Upper lobe of left lung (tissue), 6 donors: ENCODE measurements at regions not wholly inside any gene's neighbourhood (a gene's known extent, or its start where the extent isn't known, plus 50 kb on each side); places are given as distances from the start of the nearest gene placed in this dataset.
"Not testable (repeated sequence)": the region's sequence is repeated elsewhere in the genome, so short reads cannot be mapped to it uniquely, and the experiment has no call there.

Source experiments
- ATAC-seq, 2 donors: fragments of 200-7000 bp; cut with Tn5 transposase; one replicate each; pipeline ENCODE4 v1.9.1; 2022; ENCODE audit warnings: mild to moderate bottlenecking in 2 of 2, moderate library complexity in 2 of 2; ENCODE audit not compliant: low FRiP score in 2 of 2
- DNase-seq, 2 donors: peaks; one replicate each; pipeline ENCODE4 v3.0.0-alpha.2; 2019 to 2020
- H3K27ac ChIP-seq, 4 donors: fragments of 200-600 bp; sonication (generic); one replicate each; pipeline ENCODE4 v1.5.1; 2016 to 2019
- H3K27me3 ChIP-seq, 4 donors: fragments of 200-600 bp; sonication (generic); one replicate each; pipeline ENCODE4 v1.5.1; 2017 to 2019
- H3K36me3 ChIP-seq, 4 donors: fragments of 200-600 bp; sonication (generic); one replicate each; pipeline ENCODE4 v1.5.1; 2016 to 2019
- H3K4me1 ChIP-seq, 4 donors: fragments of 200-600 bp; sonication (generic); one replicate each; pipeline ENCODE4 v1.5.1; 2018 to 2019
- H3K4me3 ChIP-seq, 4 donors: fragments of 200-600 bp; sonication (generic); one replicate each; pipeline ENCODE4 v1.5.1; 2017 to 2019; ENCODE audit warnings: mild to moderate bottlenecking in 2 of 4, moderate library complexity in 1 of 4
- H3K9me3 ChIP-seq, 4 donors: fragments of 200-600 bp; sonication (generic); one replicate each; pipeline ENCODE4 v1.5.1; 2018 to 2019
- EP300 ChIP-seq, 4 donors: sonication (generic); formaldehyde crosslinking; IDR thresholded peaks; one replicate each; pipeline ENCODE4 v1.5.1; 2017; ENCODE audit warnings: antibody characterized with exemption in 4 of 4, control low read depth in 2 of 4
- POLR2A ChIP-seq, 4 donors: fragments of 450-650 bp; IDR thresholded peaks; one replicate each; pipeline ENCODE4 v1.5.1; 2016 to 2017; ENCODE audit warnings: antibody characterized with exemption in 4 of 4, mild to moderate bottlenecking in 2 of 4
- POLR2AphosphoS5 ChIP-seq, 2 donors: sonication (generic); formaldehyde crosslinking; IDR thresholded peaks; one replicate each; pipeline ENCODE4 v1.5.1; 2017; ENCODE audit warnings: antibody characterized with exemption in 2 of 2
- WGBS, 2 donors: methylation state at CpG; one replicate each; pipeline ENCODE4 v1.1.5; 2017 to 2018; 5-methylcytosine and 5-hydroxymethylcytosine counted together
- TF ChIP-seq, protein P1 (sequence below), 6 experiments: fragments of 450-650 bp in 4 of 6; fragments of 200-600 bp in 2 of 6; sonication (generic) in 2 of 6; IDR thresholded peaks; one replicate each; pipeline ENCODE4 v1.5.1; 2016 to 2019; ENCODE audit warnings: antibody characterized with exemption in 6 of 6
- donor health status: DM: no; HTN: no; CAD: no; lungs with moderate emphysema.
- donor health status: DM: no; HTN: yes; CAD: no; lungs with severe emphysema.

DNA sequence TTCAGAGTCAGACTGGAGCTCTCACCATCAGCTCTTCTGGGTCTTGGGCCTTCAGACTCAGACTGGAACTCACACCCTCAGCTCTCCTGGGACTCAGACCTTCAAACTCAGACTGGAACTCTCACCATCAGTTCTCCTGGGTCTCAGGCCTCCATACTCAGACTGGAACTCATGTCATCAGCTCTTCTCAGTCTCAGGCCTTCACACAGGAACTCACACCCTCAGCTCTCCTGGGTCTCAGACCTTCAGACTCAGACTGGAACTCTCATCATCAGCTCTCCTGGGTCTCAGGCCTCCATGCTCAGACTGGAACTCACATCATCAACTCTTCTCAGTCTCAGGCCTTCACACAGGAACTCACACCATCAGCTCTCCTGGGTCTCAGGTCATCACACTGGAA lies 147.2 kb upstream of the MXRA5 start:
- Histone ChIP-seq H3K4me1 (no peaks in the 10 kb centered on the region), H3K27ac (no peak overlapping the region), H3K9me3 (no peaks in the 10 kb centered on the region), H3K4me3 (no peak overlapping the region), H3K27me3 (peaks cover 0 to 2% (median 0%) of the 10 kb centered on the region in 4 donors), H3K36me3 (no peaks in the 10 kb centered on the region)
- DNase-seq = no peak
- ATAC-seq = no peak
- TF ChIP-seq POLR2A (IDR thresholded peaks at IDR 0.05) = no peak
- TF ChIP-seq POLR2AphosphoS5 (IDR thresholded peaks at IDR 0.05) = no peak
- TF ChIP-seq EP300 (IDR thresholded peaks at IDR 0.05) = no peak
- TF ChIP-seq, protein P1, sequence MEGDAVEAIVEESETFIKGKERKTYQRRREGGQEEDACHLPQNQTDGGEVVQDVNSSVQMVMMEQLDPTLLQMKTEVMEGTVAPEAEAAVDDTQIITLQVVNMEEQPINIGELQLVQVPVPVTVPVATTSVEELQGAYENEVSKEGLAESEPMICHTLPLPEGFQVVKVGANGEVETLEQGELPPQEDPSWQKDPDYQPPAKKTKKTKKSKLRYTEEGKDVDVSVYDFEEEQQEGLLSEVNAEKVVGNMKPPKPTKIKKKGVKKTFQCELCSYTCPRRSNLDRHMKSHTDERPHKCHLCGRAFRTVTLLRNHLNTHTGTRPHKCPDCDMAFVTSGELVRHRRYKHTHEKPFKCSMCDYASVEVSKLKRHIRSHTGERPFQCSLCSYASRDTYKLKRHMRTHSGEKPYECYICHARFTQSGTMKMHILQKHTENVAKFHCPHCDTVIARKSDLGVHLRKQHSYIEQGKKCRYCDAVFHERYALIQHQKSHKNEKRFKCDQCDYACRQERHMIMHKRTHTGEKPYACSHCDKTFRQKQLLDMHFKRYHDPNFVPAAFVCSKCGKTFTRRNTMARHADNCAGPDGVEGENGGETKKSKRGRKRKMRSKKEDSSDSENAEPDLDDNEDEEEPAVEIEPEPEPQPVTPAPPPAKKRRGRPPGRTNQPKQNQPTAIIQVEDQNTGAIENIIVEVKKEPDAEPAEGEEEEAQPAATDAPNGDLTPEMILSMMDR (IDR thresholded peaks at IDR 0.05) = no peak

DNA sequence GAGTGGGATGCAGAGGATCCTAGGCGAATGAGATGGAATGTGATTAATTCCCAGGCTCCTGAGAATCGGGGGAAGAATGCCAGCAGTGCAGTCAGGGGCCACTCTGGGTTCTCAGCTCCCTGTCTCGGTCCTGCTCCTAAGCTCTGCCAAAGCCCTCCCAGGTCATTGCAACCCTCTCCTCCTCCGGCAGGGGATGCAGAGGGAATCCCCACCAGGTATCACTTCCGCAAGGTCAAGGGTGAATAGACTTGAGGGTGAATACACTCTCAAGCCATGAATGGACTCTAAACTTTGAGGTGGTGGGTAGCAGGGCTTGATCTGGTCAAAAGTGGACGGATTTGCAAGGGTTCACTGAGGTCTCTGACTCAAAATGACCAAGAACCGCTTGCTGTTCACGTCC lies 139.3 kb upstream of the MXRA5 start:
- ATAC-seq = no peak
- Histone ChIP-seq H3K27me3 (no peaks in the 10 kb centered on the region), H3K36me3 (no peaks in the 10 kb centered on the region), H3K9me3 (no peaks in the 10 kb centered on the region), H3K27ac (no peak overlapping the region), H3K4me3 (no peak overlapping the region), H3K4me1 (no peaks in the 10 kb centered on the region)
- TF ChIP-seq POLR2A (IDR thresholded peaks at IDR 0.05) (no peak), POLR2AphosphoS5 (IDR thresholded peaks at IDR 0.05) (no peak), EP300 (IDR thresholded peaks at IDR 0.05) (no peak)
- TF ChIP-seq, protein P1 (IDR thresholded peaks at IDR 0.05) = no peak
- 66 to 78% methylated on average over 7 to 8 of the region's 8 CpGs for WGBS, 2 donors
- DNase-seq = no peak

DNA sequence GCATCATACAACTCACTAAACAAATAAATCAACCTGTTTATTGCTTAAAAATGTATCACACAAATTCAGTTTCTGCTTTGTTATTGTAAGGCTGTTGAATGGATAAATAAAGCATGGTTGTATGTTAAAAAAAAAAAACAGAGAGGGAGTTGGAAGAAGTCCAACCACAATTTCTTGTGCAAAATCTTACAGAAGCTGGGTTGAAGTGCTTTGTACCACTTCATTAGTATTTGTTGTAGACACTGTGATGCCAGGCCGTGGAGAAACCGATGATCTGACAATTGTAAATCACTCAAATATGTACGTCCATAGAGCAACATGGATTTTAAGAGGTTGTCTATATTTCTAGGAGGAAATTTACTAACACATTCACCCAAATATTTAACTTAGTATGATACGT lies 132.6 kb upstream of the MXRA5 start:
- Histone ChIP-seq H3K27ac (no peak overlapping the region), H3K36me3 (no peaks in the 10 kb centered on the region), H3K9me3 (no peaks in the 10 kb centered on the region), H3K27me3 (no peaks in the 10 kb centered on the region), H3K4me1 (no peaks in the 10 kb centered on the region), H3K4me3 (no peak overlapping the region)
- DNase-seq (no peak), ATAC-seq (no peak)
- TF ChIP-seq, protein P1 (IDR thresholded peaks at IDR 0.05) = no peak
- TF ChIP-seq POLR2A (IDR thresholded peaks at IDR 0.05) = no peak
- no peak for TF ChIP-seq POLR2AphosphoS5 (IDR thresholded peaks at IDR 0.05)
- TF ChIP-seq EP300 (IDR thresholded peaks at IDR 0.05) = no peak
- WGBS, 2 donors = 48 to 53% methylated on average over 4 of the region's 4 CpGs

DNA sequence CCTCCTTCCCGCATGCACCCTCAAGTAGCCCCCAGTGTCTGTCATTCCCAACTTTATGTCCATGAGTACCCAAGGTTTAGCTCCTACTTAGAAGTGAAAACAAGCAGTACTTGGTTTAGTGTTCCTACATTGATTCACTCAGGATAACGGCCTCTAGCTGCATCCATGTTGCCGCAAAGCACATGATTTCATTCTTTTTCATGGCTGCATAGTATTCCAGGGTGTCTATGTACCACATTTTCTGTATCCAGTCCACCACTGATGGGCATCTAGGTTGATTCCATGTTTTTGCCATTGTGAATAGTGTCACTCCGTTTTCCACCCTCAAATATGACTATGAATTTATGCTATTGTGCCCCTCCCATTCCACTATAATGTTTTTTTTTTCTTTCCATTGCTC lies 130.5 kb upstream of the MXRA5 start:
- Histone ChIP-seq H3K4me1 (no peaks in the 10 kb centered on the region), H3K27ac (no peak overlapping the region), H3K27me3 (no peaks in the 10 kb centered on the region), H3K36me3 (no peaks in the 10 kb centered on the region), H3K4me3 (no peak overlapping the region), H3K9me3 (no peaks in the 10 kb centered on the region)
- TF ChIP-seq, protein P1 (IDR thresholded peaks at IDR 0.05) = no peak
- no peak for TF ChIP-seq POLR2A (IDR thresholded peaks at IDR 0.05)
- DNase-seq (no peak), ATAC-seq (no peak)
- WGBS, 2 donors = 75 to 83% methylated on average over 4 of the region's 4 CpGs

DNA sequence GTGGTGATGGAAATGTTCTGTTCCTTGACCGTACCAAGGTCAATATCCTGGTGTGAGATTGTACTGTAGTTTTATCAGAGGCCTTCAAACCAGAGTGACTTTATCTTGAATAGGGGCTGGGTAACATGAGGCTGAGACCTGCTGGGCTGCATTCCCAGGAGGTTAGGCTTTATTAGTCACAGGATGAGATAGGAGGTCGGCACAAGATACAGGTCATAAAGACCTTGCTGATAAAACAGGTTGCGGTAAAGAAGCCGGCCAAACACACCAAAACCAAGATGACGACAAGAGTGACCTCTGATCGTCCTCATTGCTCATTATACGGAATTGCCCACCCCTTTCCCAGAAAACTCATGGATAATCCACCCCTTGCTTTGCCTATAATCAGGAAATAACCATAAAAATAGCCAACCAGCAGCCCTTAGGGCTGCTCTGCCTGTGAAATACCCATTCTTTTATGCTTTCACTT lies 123.8 kb upstream of the MXRA5 start:
- not testable (repeated sequence) for H3K36me3 ChIP-seq, H3K4me1 ChIP-seq, H3K27me3 ChIP-seq, H3K9me3 ChIP-seq, ATAC-seq, DNase-seq, H3K4me3 ChIP-seq, H3K27ac ChIP-seq
- 79 to 94% methylated on average over 6 to 7 of the region's 7 CpGs for WGBS, 2 donors
